Upper lobe of right lung (tissue), 1 donor: ENCODE measurements at regions not wholly inside any gene's neighbourhood (a gene's known extent, or its start where the extent isn't known, plus 50 kb on each side); places are given as distances from the start of the nearest gene placed in this dataset.

Experiments used
- ATAC-seq: fragments of 200-7000 bp; cut with Tn5 transposase; one replicate; pipeline ENCODE4 v1.9.1; 2020; ENCODE audit warnings: mild to moderate bottlenecking, moderate library complexity
- DNase-seq: peaks from one replicate; pipeline ENCODE4 v3.0.0-alpha.2; 2020
- H3K27ac ChIP-seq: fragments of 200-600 bp; one replicate; pipeline ENCODE4 v1.8.0; 2022
- H3K27me3 ChIP-seq: fragments of 200-600 bp; one replicate; pipeline ENCODE4 v1.8.0; 2022; ENCODE audit warnings: mild to moderate bottlenecking
- H3K36me3 ChIP-seq: fragments of 200-600 bp; one replicate; pipeline ENCODE4 v1.8.0; 2022
- H3K4me1 ChIP-seq: fragments of 200-600 bp; one replicate; pipeline ENCODE4 v1.8.0; 2022
- H3K4me3 ChIP-seq: fragments of 200-600 bp; one replicate; pipeline ENCODE4 v1.8.0; 2022; ENCODE audit warnings: mild to moderate bottlenecking
- H3K9me3 ChIP-seq: fragments of 200-600 bp; one replicate; pipeline ENCODE4 v1.8.0; 2022
- intact Hi-C: fragments of 100-400 bp; cut with DNase I; formaldehyde crosslinking; loops from one replicate; pipeline ENCODE4 v1.11.0; 2022
- TF ChIP-seq, protein P1 (sequence below): fragments of 200-600 bp; IDR thresholded peaks from one replicate; pipeline ENCODE4 v1.8.0; 2022; ENCODE audit warnings: antibody characterized with exemption
- donor health status: DM: no; HTN: yes; CAD: no; lungs with severe emphysema.

DNA sequence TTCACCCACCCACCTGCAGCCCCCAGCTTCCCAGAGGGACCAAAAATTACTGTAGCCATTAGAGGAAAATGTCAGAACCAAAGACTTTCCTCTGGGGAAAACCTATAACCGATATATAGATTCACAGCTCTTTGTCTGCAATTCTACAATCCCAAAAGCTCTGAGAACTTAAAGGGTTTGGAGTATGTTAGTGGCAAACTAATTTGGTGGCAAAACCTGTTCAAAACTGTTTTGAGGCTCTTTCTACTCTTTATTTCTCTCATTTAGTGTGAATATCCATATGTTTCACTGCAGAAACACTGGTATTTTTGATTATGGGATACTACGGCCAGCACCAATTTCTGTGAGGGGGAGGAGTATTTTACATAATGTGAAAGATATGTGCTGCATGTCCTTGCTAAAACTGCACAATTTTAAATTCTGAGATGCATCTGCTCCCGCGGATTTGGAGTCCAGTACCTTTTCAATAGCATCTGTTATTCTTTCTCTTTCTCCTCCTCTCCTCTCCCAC is 87.5 kb upstream of the MTNR1B start:
- Histone ChIP-seq H3K27ac (no peak overlapping the region), H3K4me1 (no peaks in the 10 kb centered on the region), H3K4me3 (no peak overlapping the region), H3K9me3 (no peaks in the 10 kb centered on the region), H3K27me3 (no peaks in the 10 kb centered on the region), H3K36me3 (no peaks in the 10 kb centered on the region)
- ATAC-seq (no peak), DNase-seq (no peak)
- TF ChIP-seq, protein P1, sequence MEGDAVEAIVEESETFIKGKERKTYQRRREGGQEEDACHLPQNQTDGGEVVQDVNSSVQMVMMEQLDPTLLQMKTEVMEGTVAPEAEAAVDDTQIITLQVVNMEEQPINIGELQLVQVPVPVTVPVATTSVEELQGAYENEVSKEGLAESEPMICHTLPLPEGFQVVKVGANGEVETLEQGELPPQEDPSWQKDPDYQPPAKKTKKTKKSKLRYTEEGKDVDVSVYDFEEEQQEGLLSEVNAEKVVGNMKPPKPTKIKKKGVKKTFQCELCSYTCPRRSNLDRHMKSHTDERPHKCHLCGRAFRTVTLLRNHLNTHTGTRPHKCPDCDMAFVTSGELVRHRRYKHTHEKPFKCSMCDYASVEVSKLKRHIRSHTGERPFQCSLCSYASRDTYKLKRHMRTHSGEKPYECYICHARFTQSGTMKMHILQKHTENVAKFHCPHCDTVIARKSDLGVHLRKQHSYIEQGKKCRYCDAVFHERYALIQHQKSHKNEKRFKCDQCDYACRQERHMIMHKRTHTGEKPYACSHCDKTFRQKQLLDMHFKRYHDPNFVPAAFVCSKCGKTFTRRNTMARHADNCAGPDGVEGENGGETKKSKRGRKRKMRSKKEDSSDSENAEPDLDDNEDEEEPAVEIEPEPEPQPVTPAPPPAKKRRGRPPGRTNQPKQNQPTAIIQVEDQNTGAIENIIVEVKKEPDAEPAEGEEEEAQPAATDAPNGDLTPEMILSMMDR = no peak
- intact Hi-C loops = no loop called here

DNA sequence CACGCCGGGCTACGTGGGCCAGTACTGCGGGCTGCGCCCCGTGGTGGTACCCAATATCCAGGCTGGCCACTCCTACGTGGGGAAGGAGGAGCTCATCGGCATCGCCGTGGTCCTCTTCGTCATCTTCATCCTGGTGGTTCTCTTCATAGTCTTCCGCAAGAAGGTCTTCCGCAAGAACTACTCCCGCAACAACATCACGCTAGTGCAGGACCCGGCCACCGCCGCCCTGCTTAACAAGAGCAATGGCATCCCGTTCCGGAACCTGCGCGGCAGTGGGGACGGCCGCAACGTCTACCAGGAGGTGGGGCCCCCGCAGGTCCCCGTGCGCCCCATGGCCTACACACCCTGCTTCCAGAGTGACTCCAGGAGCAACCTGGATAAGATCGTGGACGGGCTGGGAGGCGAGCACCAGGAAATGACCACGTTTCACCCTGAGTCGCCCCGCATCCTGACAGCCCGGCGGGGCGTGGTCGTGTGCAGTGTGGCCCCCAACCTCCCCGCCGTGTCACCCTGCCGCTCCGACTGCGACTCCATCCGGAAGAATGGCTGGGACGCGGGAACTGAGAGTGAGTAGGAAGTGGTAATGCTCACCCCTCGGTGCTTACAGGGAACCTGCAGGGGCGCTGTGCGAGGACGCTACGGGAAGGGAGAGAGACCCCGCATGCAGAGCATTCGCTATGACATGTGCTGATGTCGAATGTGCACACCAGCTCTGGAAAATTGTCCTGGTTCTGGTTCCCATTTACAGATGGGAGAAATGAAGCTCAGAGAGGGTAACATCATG is 86.4 kb upstream of the MTNR1B start:
- DNase-seq (peak; percentile 56), ATAC-seq (no peak)
- H3K27ac ChIP-seq = no peak overlapping the region
- no peaks in the 10 kb centered on the region for H3K9me3 ChIP-seq
- no peaks in the 10 kb centered on the region for H3K4me1 ChIP-seq
- H3K27me3 ChIP-seq = no peaks in the 10 kb centered on the region
- intact Hi-C loops = no loop called here
- H3K36me3 ChIP-seq = no peaks in the 10 kb centered on the region
- TF ChIP-seq, protein P1 = no peak
- H3K4me3 ChIP-seq = no peak overlapping the region

DNA sequence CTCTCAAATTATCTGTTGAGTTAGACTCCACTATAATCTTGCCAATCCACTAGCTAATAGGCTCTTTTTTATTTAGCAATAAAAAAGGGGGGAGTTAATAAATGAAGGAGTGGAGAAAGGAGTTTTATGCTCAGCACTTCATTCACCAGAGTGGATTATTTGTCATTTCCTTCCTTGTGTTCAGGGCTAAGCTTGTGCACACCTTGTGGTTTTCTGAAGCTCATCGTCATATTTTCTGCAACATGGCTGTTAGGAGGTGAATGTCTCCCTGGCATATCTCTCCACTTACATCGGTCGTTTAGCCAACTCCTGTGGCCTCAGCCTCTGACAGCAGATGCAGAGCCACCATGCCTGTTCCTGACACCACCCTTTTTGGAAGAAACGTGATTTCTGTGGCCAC is 83.9 kb upstream of the MTNR1B start:
- TF ChIP-seq, protein P1 = no peak
- no peak for ATAC-seq
- Histone ChIP-seq H3K4me3 (no peak overlapping the region), H3K36me3 (no peaks in the 10 kb centered on the region), H3K27ac (no peak overlapping the region), H3K27me3 (no peaks in the 10 kb centered on the region), H3K9me3 (no peaks in the 10 kb centered on the region), H3K4me1 (no peaks in the 10 kb centered on the region)
- intact Hi-C loops = no loop called here
- DNase-seq = no peak

DNA sequence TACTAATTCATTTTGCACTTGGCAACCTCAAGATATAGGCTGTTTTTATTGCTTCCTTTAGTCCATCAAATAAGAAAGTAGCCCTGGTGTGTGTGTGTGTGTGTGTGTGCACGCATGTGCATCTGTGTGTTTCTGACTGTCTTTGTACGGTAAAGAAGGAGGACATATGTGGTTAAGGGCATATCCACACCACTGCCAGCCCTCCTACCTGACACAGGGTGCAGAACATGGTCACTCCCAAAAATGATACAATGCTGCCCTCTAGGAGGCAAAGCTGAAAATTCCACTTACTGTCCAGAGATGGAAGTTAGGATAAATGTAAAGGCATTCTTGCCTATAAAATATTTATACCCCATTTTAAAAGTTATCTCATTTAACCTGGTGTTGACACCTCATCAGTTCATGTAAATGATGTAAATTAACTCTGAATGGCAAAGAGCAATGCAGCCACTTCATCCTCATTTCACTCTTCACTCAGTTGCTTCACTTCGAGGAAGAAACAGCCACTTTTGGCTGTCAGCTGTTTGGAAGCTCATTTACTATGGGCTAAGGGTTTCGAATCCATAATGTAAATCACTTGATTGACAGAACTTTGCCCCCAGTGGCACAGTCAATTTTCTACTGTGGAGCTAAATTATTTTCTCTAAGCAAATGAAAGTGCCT is 83.1 kb upstream of the MTNR1B start:
- ATAC-seq = peak; percentile 72
- no peak for DNase-seq
- Histone ChIP-seq H3K4me3 (no peak overlapping the region), H3K4me1 (no peaks in the 10 kb centered on the region), H3K27me3 (no peaks in the 10 kb centered on the region), H3K27ac (no peak overlapping the region), H3K36me3 (no peaks in the 10 kb centered on the region), H3K9me3 (no peaks in the 10 kb centered on the region)
- intact Hi-C loops = no loop called here
- TF ChIP-seq, protein P1 = peak; percentile 63

DNA sequence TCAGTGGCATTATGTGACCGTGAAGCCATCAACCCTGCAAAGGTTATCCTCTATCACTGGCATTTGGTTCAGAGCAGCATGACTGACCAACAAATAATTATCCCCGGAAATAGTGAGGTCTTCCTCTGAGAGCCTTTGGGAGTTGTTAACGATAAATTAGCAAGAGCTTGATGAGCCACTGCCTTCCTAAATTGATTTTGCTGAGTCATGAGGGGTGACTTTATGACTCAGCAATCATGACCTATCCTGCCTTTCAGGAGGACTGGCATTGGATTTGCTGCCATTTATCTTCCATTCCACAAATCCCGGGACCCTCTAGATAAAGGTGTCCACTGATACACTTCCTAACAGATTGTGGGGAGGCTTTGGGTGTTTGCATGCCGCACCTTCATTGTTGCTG is 80.8 kb upstream of the MTNR1B start:
- Histone ChIP-seq H3K36me3 (no peaks in the 10 kb centered on the region), H3K4me3 (no peak overlapping the region)
- intact Hi-C loops = no loop called here

More for the DNA sequence above, 80.8 kb upstream of the MTNR1B start:
- ATAC-seq (no peak), DNase-seq (no peak)
- Histone ChIP-seq H3K9me3 (no peaks in the 10 kb centered on the region), H3K27me3 (no peaks in the 10 kb centered on the region), H3K4me1 (no peaks in the 10 kb centered on the region), H3K27ac (no peak overlapping the region)
- TF ChIP-seq, protein P1 = no peak
